NCI-H1105 treated with DMSO at 0.1 percent for 48 hours (cell line): ENCODE measurements at regions not wholly inside any gene's neighbourhood (a gene's known extent, or its start where the extent isn't known, plus 50 kb on each side); places are given as distances from the start of the nearest gene placed in this dataset.

Source experiments
- DNase-seq: peaks from one replicate; lab custom pipeline; 2025; lab: John Stamatoyannopoulos, UW

GRCh38 chr17:79420318-79421243 lies 190.3 kb downstream of the RBFOX3 start:
- DNase-seq = no peak

DNA sequence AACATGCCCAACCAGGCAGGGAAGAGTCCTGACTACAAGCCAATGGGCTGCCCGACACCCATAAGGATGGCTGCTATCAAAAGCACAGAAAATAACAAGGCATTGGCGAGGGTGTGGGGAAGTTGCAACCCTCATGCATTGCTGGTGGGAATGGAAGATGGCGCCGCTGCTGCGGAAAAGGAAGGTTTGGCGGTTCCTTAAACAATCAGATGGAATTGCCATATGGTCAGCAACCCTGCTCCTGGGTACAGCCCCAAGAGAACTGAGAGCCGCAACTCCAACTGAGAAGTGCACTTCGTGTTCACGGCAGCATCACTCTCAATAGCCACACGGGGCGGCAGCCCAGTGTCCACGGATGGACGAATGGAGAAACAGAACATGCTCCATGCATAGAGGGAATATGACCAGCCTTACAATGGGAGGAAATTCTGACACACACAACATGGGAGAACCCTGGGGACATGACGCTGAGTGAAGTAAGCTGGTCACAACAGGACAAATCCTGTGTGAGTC lies 193.3 kb downstream of the RBFOX3 start:
- DNase-seq = no peak

DNA sequence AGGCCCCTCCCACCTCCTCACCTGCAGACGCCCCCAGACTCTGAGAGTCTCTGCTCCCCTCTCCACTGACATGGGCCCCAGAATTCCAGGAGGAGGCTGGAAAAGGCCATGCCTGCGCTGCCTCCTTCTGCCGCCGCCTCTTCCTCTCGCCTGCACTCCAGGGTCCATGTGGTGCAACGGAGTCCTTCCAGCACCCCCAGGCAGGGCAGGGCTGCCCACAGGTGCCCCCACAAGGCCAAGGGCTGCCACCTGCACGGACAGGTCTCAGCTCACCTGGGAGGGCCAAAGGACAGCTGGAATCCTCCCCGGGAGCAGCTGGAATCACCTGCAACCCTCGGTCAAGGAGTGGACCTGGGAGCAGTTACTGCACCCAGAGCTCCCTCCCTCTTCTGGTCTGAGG lies 194.9 kb downstream of the RBFOX3 start:
- no peak for DNase-seq

DNA sequence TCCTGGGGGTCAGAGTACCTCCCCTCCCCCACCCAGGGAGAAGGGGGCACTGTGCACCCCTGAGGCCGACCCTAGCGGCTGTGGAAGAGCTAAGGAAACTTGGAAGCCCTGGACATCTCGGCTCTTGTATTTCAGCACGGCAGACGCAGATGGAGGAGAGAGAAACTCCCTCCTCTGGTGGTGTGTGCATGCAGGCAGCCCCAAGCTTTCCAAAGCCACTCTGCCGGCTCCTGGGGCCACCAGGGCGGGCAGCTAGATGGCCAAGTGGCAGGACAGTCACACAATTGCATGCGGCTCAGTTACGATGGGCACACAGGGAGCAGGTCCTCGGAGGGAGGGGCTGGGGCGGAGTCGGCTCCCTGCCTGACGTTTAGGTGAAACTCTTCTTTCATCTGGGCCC lies 195.5 kb downstream of the RBFOX3 start:
- no peak for DNase-seq

DNA sequence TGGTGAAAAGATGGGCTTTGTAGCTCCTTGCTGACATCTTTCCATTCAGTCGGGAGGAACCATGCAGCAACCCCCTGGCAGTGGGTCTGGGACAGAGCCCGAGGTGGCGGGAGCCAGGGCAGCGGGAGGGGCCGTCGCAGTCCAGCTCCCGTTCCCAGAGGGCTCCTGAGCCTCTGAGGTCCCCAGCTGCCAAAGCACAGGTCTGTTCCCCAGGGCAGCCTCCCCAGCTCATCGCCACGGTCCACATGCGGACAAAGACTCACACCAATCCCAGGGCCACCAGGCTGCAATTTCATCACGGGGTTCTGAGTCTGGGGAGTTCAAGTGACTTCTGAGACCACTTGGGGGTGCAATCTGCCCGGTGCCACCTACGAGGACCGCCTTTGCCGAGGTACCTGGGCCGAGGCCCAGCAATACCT lies 196.0 kb downstream of the RBFOX3 start:
- DNase-seq = no peak

DNA sequence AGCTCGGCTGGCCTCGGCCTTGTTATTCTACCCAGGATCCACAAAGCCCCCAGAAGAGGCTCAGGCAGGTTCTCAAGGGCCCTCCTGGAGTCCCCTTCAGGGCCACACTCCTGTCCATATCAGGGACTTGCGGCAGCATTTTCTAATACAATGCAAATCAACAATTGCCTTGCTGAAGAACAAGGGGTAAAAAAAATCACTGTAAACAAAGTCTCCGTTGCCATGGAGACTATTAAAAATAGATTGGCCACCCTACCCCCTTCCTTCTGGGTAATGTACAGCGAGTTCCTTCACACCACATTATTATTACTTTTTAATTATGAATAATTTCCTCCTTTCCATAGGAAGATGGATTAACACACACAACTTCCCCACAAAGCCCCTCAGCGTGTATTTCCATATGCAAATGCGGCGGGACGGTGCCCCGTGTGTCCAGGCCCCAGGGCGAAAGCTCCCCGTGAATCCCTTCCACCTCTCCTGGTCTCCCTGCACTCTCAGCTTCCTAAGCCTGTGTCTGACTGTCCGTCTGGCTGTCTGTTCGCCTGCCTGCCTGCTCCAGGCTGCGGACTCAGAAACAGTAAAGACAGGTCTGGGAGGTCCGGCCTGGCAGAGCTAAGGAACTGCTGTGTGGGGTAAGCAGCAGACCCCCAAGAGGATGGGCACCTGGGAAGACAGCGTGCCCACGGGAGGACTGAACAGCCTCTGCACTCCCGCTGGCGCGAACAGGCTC lies 196.6 kb downstream of the RBFOX3 start:
- DNase-seq = peak; percentile 71

DNA sequence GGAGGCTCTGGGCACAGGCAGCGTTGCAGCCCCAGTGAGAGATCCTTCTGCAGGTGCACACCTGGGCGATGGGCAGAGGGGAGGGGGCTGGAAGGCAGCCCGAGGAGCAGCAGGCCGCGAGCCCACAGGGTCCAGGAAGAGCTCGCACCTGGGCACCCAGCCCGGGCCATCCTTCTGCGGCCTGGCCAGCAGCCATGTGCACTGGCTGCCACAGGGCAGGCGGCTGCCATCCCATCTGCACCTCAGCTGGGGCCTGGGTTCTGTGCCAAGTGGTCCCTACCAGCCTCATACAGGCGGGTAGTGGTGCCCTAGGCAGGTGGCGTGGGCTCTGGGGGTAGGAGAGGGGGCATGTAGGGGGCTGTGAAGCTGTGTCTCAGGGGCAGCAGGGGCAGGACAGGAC lies 197.2 kb downstream of the RBFOX3 start:
- peak; percentile 89 for DNase-seq

GRCh38 chr17:79412886-79413390 lies 197.9 kb downstream of the RBFOX3 start:
- peak; percentile 20 for DNase-seq

- no peak for DNase-seq
These were observed 198.7 kb downstream of the RBFOX3 start for GRCh38 chr17:79412110-79412509.

GRCh38 chr17:79411419-79411818 lies 199.4 kb downstream of the RBFOX3 start:
- no peak for DNase-seq

DNA sequence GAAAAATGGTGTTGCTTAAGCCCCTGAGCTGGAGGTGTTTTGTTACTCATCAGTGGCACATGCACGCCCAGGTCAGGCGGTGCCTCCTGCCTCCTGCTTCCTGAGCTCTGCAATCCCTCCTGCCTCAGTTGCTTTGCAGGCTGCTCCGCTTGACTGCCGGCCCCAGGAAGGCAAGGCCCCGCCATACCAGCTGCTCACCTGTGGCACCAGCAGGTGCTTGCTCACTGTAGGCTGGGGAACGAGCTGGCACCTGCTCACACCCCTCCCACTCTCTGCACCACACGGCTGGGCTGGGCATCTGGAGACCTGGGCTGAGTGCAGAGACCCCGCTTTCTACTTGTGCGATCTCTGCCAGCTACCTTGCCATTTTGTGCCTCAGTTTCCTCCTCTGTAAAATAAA lies 200.2 kb downstream of the RBFOX3 start:
- DNase-seq = peak; percentile 64

DNA sequence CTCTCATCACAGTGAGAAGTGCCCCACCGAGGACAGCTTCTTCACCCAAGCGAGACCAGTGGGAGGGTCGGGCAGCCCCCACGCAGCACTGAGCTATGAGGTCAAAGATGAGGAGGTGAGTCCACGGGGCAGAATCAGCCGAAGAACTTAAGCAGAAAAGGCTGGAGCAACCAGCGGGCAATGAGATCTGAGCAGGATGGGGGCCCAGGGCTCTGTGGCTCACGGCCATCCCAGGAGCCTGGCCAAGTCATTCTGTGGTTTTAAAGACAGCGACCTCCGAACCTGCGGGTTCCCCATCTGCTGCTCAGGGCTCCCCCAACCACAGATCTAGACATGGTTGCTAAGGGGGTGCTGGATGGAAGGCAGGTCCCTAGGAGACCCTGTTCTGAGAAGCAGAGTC lies 202.6 kb downstream of the RBFOX3 start:
- no peak for DNase-seq

DNA sequence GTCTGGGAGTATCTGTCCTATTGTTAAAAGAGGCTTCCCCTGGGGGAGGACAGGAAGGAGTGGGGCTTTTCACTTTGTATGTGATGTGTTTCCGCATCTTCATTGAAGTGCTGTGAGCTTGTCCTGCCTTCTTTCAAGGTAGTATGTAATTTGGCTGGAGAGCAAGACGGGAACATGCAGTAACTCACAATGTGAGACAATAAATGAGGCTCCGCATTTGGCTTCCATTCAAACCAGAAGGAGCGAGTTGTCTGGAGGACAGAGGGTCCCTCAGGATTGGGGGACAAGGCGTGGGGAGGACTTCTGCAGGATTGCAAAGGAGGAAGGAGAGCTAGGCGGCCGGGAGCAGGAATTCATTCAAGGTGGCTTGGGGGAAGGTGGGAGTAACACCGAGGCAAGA lies 203.5 kb downstream of the RBFOX3 start:
- DNase-seq = no peak

GRCh38 chr17:79406316-79406715 lies 204.5 kb downstream of the RBFOX3 start:
- peak; percentile 12 for DNase-seq

DNA sequence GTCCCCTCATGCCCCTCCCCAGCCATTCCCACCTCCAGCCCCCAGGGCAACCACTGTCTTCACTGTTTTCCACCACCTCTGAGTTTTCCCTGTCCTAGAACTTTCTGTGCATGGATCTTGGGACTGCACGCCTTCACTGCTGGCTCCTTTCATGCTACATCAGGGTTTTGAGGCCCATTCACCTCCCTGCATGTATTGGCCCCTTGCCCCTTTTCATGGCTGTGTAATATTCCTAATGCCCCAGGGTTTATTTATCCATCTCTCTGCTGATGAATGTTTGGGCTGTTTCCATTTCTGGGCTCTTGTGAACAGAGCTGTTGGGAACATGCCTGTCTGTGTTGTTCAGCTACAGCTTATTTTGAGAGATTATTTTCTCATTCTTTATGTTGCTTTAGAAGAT lies 205.0 kb downstream of the RBFOX3 start:
- no peak for DNase-seq

- DNase-seq = no peak
These were observed 206.5 kb downstream of the RBFOX3 start for GRCh38 chr17:79404136-79404911.

DNA sequence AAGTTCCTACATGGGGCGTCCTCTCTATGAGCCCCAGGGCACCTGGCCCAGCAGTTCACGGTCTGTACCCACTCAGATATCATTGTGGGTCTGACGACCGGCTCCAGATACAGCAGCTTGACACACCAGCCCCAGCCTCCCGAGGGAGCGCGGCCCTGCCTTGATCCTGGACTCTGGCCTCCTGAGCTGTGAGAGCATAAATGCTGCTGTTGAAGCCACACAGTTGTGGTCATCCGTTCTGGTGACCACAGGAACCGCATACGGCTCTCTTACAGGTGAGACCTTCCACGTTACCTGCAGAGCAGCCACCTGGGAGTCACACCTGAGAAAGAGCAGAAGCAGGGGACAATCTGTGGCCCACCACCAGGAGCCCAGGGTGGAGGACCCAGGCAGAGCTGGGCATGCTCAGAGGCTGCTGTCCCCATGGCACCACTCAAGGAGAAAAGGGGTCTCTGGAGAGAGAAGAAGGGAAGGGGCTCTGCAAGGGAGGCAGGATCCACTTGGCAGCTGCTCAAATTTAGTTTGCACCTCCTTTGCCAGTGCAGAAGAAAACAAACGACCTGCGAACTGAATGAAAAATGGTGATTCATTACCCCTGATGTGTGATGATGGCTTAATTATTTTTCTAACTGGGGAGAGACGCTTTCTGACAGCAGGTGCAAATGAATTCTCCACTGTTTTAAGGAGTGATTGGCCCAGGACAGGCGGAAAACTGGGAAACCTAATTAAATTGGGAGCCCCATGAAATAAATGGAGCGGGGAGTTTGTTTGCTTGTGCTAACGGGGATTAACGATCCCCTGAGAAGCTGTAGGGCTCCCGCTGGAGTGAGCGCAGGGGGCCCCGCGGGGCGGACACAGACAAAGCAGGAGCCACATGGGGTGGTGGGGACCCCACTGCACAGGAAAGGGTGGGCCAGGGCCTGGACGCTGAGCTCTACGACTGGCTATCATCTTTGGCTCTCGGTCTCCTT lies 208.9 kb downstream of the RBFOX3 start:
- DNase-seq = no peak

GRCh38 chr17:79400989-79401703 lies 209.7 kb downstream of the RBFOX3 start:
- DNase-seq = peak; percentile 59

- no peak for DNase-seq
These were observed 211.2 kb downstream of the RBFOX3 start for GRCh38 chr17:79399610-79400144.

GRCh38 chr17:79398441-79398840 lies 212.4 kb downstream of the RBFOX3 start:
- no peak for DNase-seq
